ENCODE measurements at regions not wholly inside any gene's neighbourhood (a gene's known extent, or its start where the extent isn't known, plus 50 kb on each side); places are given as distances from the start of the nearest gene placed in this dataset.

DNA sequence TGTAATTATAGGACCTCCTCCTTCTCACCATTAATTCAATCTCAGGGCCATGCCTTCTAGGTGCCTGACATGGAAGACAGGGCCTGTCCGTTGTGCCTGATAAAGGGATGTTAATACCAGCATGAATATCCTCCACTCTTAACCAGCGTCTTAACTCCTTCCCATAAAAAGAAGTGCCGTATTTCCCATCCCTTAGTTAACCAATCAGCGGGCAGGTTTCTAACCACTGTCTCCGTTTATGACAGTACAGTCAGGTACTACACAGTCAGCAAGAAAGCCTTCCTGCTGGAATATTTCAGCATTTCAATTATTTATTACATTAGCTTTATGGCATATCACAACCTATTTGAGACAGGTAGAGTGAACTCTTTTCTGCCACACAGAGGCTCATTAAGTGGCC lies 308.6 kb upstream of the FZD8 start:
- Histone ChIP-seq H3K36me3 (ENCODE audit: control insufficient read depth, insufficient read depth, low read length) (no peaks in the 10 kb centered on the region), H3K27ac (ENCODE audit: low read length) (no peak overlapping the region), H3K9me3 (ENCODE audit: control insufficient read depth, insufficient read depth, low read length) (no peaks in the 10 kb centered on the region), H3K4me1 (ENCODE audit: control insufficient read depth, insufficient read depth, low read length) (no peaks in the 10 kb centered on the region), H3K4me3 (ENCODE audit: low read length) (no peak overlapping the region), H3K27me3 (ENCODE audit: control insufficient read depth, insufficient read depth, low read length) (no peaks in the 10 kb centered on the region)
- 88% methylated on average over 5 of the region's 5 CpGs for WGBS (ENCODE audit: insufficient coverage)
- no peak for ATAC-seq
- no peak for DNase-seq
- Mint-ChIP-seq H3K9me3 (peaks cover 0 to 3% of the 10 kb centered on the region in 2 donors), H3K4me1 (no peaks in the 10 kb centered on the region), H3K27ac (no peak overlapping the region), H3K27me3 (ENCODE audit: low read depth in 2 of 2) (no peaks in the 10 kb centered on the region), H3K4me3 (no peak overlapping the region), H3K36me3 (no peaks in the 10 kb centered on the region)
- intact Hi-C loops (cut with micrococcal nuclease), result no loop called here
- TF ChIP-seq, protein P1, sequence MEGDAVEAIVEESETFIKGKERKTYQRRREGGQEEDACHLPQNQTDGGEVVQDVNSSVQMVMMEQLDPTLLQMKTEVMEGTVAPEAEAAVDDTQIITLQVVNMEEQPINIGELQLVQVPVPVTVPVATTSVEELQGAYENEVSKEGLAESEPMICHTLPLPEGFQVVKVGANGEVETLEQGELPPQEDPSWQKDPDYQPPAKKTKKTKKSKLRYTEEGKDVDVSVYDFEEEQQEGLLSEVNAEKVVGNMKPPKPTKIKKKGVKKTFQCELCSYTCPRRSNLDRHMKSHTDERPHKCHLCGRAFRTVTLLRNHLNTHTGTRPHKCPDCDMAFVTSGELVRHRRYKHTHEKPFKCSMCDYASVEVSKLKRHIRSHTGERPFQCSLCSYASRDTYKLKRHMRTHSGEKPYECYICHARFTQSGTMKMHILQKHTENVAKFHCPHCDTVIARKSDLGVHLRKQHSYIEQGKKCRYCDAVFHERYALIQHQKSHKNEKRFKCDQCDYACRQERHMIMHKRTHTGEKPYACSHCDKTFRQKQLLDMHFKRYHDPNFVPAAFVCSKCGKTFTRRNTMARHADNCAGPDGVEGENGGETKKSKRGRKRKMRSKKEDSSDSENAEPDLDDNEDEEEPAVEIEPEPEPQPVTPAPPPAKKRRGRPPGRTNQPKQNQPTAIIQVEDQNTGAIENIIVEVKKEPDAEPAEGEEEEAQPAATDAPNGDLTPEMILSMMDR (IDR thresholded peaks at IDR 0.05), result no peak

DNA sequence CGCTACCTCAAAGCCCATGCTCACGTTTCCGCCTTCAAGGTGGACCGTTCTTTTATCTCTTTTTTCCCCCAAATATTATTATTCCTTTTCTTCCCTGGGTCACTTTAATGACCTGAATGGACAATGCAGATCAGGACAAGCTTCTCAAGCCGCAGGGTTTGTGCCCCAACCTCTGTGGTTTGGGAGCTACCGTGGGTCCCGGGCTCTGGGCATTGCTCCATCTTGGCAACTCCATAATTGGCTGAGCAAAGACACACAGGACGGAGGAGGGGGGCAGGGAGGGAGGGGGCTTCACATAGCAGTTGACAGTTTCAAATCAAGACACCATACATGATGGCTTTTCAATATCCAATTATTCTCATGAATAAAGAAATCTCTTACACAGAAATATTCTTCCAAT lies 308.1 kb upstream of the FZD8 start:
- H3K9me3 ChIP-seq (ENCODE audit: control insufficient read depth, insufficient read depth, low read length), result no peaks in the 10 kb centered on the region
- Mint-ChIP-seq H3K27me3 (ENCODE audit: low read depth in 2 of 2) (no peaks in the 10 kb centered on the region), H3K4me1 (no peaks in the 10 kb centered on the region), H3K27ac (no peak overlapping the region), H3K36me3 (no peaks in the 10 kb centered on the region), H3K9me3 (peaks cover 0 to 2% of the 10 kb centered on the region in 2 donors), H3K4me3 (no peak overlapping the region)
- intact Hi-C loops (cut with micrococcal nuclease), result no loop called here
- H3K4me1 ChIP-seq (ENCODE audit: control insufficient read depth, insufficient read depth, low read length), result no peaks in the 10 kb centered on the region
- H3K27me3 ChIP-seq (ENCODE audit: control insufficient read depth, insufficient read depth, low read length), result no peaks in the 10 kb centered on the region
- no peak for DNase-seq
- H3K27ac ChIP-seq (ENCODE audit: low read length), result no peak overlapping the region
- TF ChIP-seq, protein P1 (IDR thresholded peaks at IDR 0.05), result no peak
- no peak for ATAC-seq
- H3K36me3 ChIP-seq (ENCODE audit: control insufficient read depth, insufficient read depth, low read length), result no peaks in the 10 kb centered on the region
- 90% methylated on average over 8 of the region's 8 CpGs for WGBS (ENCODE audit: insufficient coverage)
- no peak overlapping the region for H3K4me3 ChIP-seq (ENCODE audit: low read length)

DNA sequence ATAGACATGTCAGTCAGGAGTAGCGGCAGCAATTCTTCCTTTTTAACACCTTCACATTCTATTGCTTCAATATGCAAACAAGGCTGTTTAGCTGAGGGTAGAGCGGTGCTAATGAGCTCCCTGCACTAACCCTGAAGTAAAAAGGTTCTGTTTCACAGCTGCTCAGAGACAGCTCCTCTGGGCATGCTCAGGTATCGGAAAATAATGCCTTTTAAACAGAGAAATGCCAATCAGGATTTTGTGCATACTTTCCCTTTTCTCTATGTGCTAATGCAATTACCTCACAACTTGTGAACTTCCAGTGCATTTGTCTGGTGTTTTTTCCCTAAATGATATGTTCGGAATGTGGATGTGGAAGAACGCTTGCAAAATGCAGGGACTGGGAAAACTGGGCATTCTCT lies 307.7 kb upstream of the FZD8 start:
- Mint-ChIP-seq H3K27ac (no peak overlapping the region), H3K9me3 (peaks cover 0 to 2% of the 10 kb centered on the region in 2 donors), H3K4me1 (no peaks in the 10 kb centered on the region), H3K4me3 (no peak overlapping the region), H3K27me3 (ENCODE audit: low read depth in 2 of 2) (no peaks in the 10 kb centered on the region), H3K36me3 (no peaks in the 10 kb centered on the region)
- H3K9me3 ChIP-seq (ENCODE audit: control insufficient read depth, insufficient read depth, low read length), result no peaks in the 10 kb centered on the region
- WGBS (ENCODE audit: insufficient coverage), result 82% methylated on average over 5 of the region's 5 CpGs
- intact Hi-C loops (cut with micrococcal nuclease), result no loop called here
- no peak overlapping the region for H3K27ac ChIP-seq (ENCODE audit: low read length)
- H3K4me3 ChIP-seq (ENCODE audit: low read length), result no peak overlapping the region
- no peak for DNase-seq
- no peaks in the 10 kb centered on the region for H3K4me1 ChIP-seq (ENCODE audit: control insufficient read depth, insufficient read depth, low read length)
- H3K27me3 ChIP-seq (ENCODE audit: control insufficient read depth, insufficient read depth, low read length), result no peaks in the 10 kb centered on the region
- TF ChIP-seq, protein P1 (IDR thresholded peaks at IDR 0.05), result no peak
- no peak for ATAC-seq
- no peaks in the 10 kb centered on the region for H3K36me3 ChIP-seq (ENCODE audit: control insufficient read depth, insufficient read depth, low read length)

DNA sequence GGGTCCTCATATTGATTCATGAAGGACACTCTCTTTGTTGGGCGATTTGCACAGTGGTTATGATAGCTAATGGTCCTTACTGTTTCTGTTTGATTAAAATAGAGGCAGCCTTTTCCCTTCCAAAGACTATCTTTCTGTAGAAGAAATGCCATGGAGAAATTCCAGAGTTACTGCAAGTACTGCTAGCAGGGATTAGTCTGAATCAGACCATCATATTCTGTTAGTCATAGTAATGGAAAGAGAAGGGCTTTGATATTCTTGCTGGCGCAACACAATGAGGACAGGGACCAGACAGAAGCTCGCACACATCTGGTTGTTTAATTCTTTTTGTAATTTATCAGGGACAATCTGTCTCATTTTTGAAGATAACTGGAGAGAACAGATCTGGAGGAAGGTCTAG lies 304.5 kb upstream of the FZD8 start:
- H3K4me1 ChIP-seq (ENCODE audit: control insufficient read depth, insufficient read depth, low read length), result no peaks in the 10 kb centered on the region
- intact Hi-C loops (cut with micrococcal nuclease), result no loop called here
- no peak for ATAC-seq
- H3K4me3 Mint-ChIP-seq, result no peak overlapping the region
- no peaks in the 10 kb centered on the region for H3K27me3 ChIP-seq (ENCODE audit: control insufficient read depth, insufficient read depth, low read length)
- H3K4me1 Mint-ChIP-seq, result no peaks in the 10 kb centered on the region
- no peak overlapping the region for H3K27ac Mint-ChIP-seq
- H3K27me3 Mint-ChIP-seq (ENCODE audit: low read depth in 2 of 2), result no peaks in the 10 kb centered on the region
- no peaks in the 10 kb centered on the region for H3K36me3 Mint-ChIP-seq
- DNase-seq, result no peak
- H3K4me3 ChIP-seq (ENCODE audit: low read length), result no peak overlapping the region
- H3K36me3 ChIP-seq (ENCODE audit: control insufficient read depth, insufficient read depth, low read length), result no peaks in the 10 kb centered on the region
- peaks cover 2 to 6% of the 10 kb centered on the region in 2 donors for H3K9me3 Mint-ChIP-seq
- no peak overlapping the region for H3K27ac ChIP-seq (ENCODE audit: low read length)
- WGBS (ENCODE audit: insufficient coverage), result 89% methylated on average over 3 of the region's 3 CpGs
- no peaks in the 10 kb centered on the region for H3K9me3 ChIP-seq (ENCODE audit: control insufficient read depth, insufficient read depth, low read length)
- TF ChIP-seq, protein P1 (IDR thresholded peaks at IDR 0.05), result no peak

Measured in natural killer cell (primary cell).